ENCODE measurements at regions not wholly inside any gene's neighbourhood (a gene's known extent, or its start where the extent isn't known, plus 50 kb on each side); places are given as distances from the start of the nearest gene placed in this dataset.

DNA sequence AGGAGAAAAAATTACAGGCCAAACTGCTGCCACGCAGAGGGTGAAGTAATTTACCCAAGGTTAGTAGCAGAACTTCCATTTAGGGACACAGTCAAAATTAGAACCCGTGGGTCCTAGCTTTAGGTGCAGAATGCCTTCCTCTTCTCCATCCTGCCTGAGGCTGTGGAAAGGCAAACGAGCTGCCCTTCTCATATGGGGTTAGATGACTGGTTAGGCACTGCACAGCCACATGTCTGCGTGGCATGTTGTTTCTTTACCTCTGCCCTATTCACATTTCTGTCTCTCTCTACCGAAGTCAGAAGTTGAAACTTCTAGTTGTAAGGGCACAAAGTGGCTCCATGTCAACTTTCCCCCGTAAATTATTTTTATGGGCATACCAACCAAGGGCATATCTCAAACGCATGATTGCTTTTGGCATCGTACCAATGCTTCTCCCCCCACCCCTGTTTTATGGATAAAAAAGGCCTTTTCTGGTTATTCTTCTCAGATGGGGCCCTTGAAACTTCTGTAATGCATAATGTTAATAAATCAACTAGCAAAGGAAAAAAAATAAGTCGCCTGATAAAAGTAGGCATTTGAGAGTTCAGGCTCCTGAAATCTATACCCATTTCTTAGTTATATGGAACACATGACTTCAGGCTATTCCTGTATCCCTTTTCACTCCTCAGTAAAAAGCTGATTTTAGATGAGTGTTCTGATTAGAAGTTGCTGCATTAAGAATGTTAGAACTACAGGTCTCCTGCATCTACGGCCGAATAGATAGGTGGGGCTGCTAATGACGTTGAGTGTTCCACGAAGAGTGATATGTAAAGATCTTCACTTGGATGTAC lies 139.6 kb upstream of the NRIP1 start:
- Histone ChIP-seq H3K27me3 (ENCODE audit: insufficient read depth, low read depth, severe bottlenecking) (no peaks in the 10 kb centered on the region), H3K9me3 (ENCODE audit: severe bottlenecking) (no peaks in the 10 kb centered on the region), H3K27ac (no peak overlapping the region), H3K4me3 (ENCODE audit: low read depth, low read length) (no peak overlapping the region), H3K36me3 (no peaks in the 10 kb centered on the region)
- DNase-seq, result no peak
- TF ChIP-seq, protein P1, sequence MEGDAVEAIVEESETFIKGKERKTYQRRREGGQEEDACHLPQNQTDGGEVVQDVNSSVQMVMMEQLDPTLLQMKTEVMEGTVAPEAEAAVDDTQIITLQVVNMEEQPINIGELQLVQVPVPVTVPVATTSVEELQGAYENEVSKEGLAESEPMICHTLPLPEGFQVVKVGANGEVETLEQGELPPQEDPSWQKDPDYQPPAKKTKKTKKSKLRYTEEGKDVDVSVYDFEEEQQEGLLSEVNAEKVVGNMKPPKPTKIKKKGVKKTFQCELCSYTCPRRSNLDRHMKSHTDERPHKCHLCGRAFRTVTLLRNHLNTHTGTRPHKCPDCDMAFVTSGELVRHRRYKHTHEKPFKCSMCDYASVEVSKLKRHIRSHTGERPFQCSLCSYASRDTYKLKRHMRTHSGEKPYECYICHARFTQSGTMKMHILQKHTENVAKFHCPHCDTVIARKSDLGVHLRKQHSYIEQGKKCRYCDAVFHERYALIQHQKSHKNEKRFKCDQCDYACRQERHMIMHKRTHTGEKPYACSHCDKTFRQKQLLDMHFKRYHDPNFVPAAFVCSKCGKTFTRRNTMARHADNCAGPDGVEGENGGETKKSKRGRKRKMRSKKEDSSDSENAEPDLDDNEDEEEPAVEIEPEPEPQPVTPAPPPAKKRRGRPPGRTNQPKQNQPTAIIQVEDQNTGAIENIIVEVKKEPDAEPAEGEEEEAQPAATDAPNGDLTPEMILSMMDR (IDR thresholded peaks at IDR 0.05; ENCODE audit: low read depth, low read length), result no peak

DNA sequence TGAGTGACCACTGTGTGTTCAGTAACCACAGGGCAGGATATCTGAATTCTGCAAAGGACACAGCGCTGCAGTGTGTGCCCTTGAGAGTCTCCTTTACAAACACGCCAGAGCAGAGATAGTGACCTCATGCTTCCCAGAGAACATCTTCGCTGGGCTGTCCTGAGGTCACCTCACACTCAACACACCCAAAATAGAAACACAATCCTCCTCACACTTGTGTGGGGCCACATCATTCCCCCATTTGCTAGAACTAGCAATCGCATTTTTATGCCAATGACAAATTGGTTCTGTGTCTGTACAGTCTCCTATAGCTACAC lies 140.1 kb upstream of the NRIP1 start:
- TF ChIP-seq, protein P1 (IDR thresholded peaks at IDR 0.05; ENCODE audit: low read depth, low read length), result no peak
- no peak overlapping the region for H3K27ac ChIP-seq
- no peaks in the 10 kb centered on the region for H3K9me3 ChIP-seq (ENCODE audit: severe bottlenecking)

DNA sequence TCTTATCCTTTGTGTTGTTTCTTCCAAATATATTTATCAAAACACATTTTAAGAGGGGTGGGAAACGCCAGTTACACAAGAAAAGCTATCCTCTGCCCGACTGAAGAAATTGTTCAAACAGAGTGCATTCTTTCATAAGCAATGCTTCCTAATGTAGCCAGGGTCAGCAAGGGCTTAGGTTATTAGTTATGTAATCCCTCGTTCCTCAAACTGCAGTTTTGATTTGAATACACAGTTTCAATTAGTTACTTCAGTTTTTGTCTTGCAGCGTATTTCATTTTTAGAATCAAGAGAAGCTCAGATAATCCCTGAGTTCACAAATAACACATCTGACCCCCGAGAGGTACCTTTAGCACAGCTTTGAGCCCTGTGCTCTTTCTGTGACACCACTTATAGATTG lies 141.7 kb upstream of the NRIP1 start:
- no peaks in the 10 kb centered on the region for H3K27me3 ChIP-seq (ENCODE audit: insufficient read depth, low read depth, severe bottlenecking)
- H3K4me3 ChIP-seq (ENCODE audit: low read depth, low read length), result no peak overlapping the region
- TF ChIP-seq, protein P1 (IDR thresholded peaks at IDR 0.05; ENCODE audit: low read depth, low read length), result no peak
- H3K9me3 ChIP-seq (ENCODE audit: severe bottlenecking), result no peaks in the 10 kb centered on the region
- H3K27ac ChIP-seq, result no peak overlapping the region
- DNase-seq, result no peak
- H3K36me3 ChIP-seq, result no peaks in the 10 kb centered on the region

More for the DNA sequence above, 140.1 kb upstream of the NRIP1 start:
- DNase-seq, result no peak
- Histone ChIP-seq H3K4me3 (ENCODE audit: low read depth, low read length) (no peak overlapping the region), H3K36me3 (no peaks in the 10 kb centered on the region), H3K27me3 (ENCODE audit: insufficient read depth, low read depth, severe bottlenecking) (no peaks in the 10 kb centered on the region)

DNA sequence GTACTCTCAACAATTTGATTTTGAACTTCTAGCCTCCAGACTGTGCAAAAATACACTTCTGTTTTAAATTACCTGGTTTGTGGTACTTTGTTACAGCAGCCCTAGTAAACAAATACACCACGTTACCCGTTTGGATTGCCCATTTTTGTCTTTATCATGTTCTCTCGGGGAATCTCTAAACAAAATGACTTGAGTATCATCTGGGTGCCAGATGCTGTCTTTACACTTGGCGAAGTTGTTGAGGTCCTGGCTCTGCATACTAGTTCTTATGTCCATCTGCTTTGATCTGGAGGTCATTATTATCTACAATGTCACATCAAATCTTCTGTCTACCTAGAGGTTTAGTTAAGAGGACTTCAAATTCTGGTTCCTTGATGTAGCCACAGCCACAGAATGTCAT lies 142.4 kb upstream of the NRIP1 start:
- TF ChIP-seq, protein P1 (IDR thresholded peaks at IDR 0.05; ENCODE audit: low read depth, low read length), result no peak
- H3K9me3 ChIP-seq (ENCODE audit: severe bottlenecking), result no peaks in the 10 kb centered on the region
- no peak overlapping the region for H3K4me3 ChIP-seq (ENCODE audit: low read depth, low read length)
- no peak overlapping the region for H3K27ac ChIP-seq
- DNase-seq, result no peak
- no peaks in the 10 kb centered on the region for H3K36me3 ChIP-seq
- no peaks in the 10 kb centered on the region for H3K27me3 ChIP-seq (ENCODE audit: insufficient read depth, low read depth, severe bottlenecking)

DNA sequence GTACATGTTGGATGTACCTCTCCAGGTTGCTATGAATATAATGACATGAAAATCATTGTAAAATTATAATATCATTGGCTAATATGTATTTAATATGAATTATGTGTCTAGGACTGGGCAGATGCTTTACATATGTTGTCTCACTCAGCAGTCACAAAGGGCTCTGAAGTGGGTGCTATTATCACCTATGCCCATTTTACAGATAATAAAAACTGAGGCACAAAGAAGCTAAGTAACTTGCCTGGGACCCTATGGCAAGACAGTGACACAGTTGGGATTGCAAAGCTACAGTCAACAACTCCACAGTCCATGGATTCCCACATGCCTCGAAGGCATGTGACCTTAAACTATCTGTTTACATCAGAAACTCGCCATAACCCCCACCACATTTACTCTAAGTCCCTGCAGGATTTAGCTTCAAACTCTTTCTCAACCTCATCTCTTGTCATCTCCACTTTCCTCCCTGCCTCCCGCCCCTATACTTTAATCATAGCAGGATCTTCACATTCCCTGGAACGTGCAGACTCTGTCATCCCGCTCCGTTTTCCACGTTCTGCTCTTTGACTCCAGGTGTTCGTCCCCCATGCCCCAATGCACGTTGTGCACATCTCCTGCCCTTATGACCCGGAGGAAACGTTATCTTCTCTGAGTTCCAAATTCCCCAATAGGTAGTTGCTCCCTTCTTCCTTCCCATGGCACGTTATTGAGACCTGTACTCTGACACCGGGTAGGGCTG lies 143.0 kb upstream of the NRIP1 start:
- DNase-seq, result no peak
- H3K27ac ChIP-seq, result no peak overlapping the region
- no peaks in the 10 kb centered on the region for H3K27me3 ChIP-seq (ENCODE audit: insufficient read depth, low read depth, severe bottlenecking)
- H3K4me3 ChIP-seq (ENCODE audit: low read depth, low read length), result no peak overlapping the region
- H3K9me3 ChIP-seq (ENCODE audit: severe bottlenecking), result no peaks in the 10 kb centered on the region
- TF ChIP-seq, protein P1 (IDR thresholded peaks at IDR 0.05; ENCODE audit: low read depth, low read length), result no peak
- H3K36me3 ChIP-seq, result no peaks in the 10 kb centered on the region

All from WERI-Rb-1 (cell line).